GM12878 (cell line): ENCODE measurements at regions not wholly inside any gene's neighbourhood (a gene's known extent, or its start where the extent isn't known, plus 50 kb on each side); places are given as distances from the start of the nearest gene placed in this dataset.
A peak's percentile ranks its signal among the peaks of the same experiment; 100 is the strongest.

Source experiments
- ATAC-seq: fragments of 200-7000 bp; cut with Tn5 transposase; 3 replicates; pipeline ENCODE4 v1.9.1; 2020; ENCODE audit warnings: mild to moderate bottlenecking, moderate library complexity
- BruUV-seq: library from RNA; stranded (reverse); fragments of 400-500 nt; replicated peaks from 2 replicates; lab custom pipeline; 2021; lab: Mats Ljungman, UMichigan
- CTCF ChIA-PET: fragments of 300-600 bp; sonication (Branson Sonifier 250); formaldehyde crosslinking; extraction: SDS; loops from one replicate; lab custom pipeline; 2021; ENCODE audit warnings: inconsistent platforms; lab: Yijun Ruan, JAX
- POLR2A ChIA-PET: fragments of 350-600 bp; formaldehyde crosslinking; extraction: SDS; loops from one replicate; lab custom pipeline; 2021; ENCODE audit warnings: inconsistent platforms; lab: Charles Lee
- RAD21 ChIA-PET: fragments of 300-600 bp; sonication (Branson Sonifier 250); formaldehyde crosslinking; loops from one replicate; lab custom pipeline; 2023; ENCODE audit warnings: antibody characterized with exemption; ENCODE audit not compliant: unreplicated experiment; lab: Charles Lee
- SMC1A ChIA-PET: fragments of 300-600 bp; sonication (Branson Sonifier 250); formaldehyde crosslinking; loops from one replicate; lab custom pipeline; 2023; ENCODE audit not compliant: unreplicated experiment, uncharacterized antibody; lab: Charles Lee
- DNase-seq: peaks from one replicate; pipeline ENCODE4 v3.0.0-alpha.2; 2011; ENCODE audit warnings: low read depth, low spot score
- FAIRE-seq: peaks from 3 replicates; lab custom pipeline; 2011; peaks lifted over from hg19 to GRCh38; lab: Jason Lieb, UNC
- H2AFZ ChIP-seq: 2 replicates; pipeline ENCODE4 v1.6.0; 2011; ENCODE audit warnings: low read depth, low read length, control low read depth; ENCODE audit not compliant: control insufficient read depth
- H3K27ac ChIP-seq: 2 replicates; pipeline ENCODE4 v1.5.1; 2011; ENCODE audit warnings: control low read depth; ENCODE audit not compliant: control insufficient read depth, insufficient read depth
- H3K27me3 ChIP-seq, 2 experiments: replicated peaks in 1 of 2; 2 replicates each; pipeline versions ENCODE4 v1.6.0 to v1.6.1; 2011; ENCODE audit warnings: low read length in 1 of 2; ENCODE audit not compliant: control insufficient read depth in 2 of 2, insufficient read depth in 2 of 2
- H3K36me3 ChIP-seq, 2 experiments: 2 replicates each; pipeline ENCODE4 v1.5.1; 2011; ENCODE audit warnings: low read length in 1 of 2; ENCODE audit not compliant: control insufficient read depth in 2 of 2, insufficient read depth in 2 of 2
- H3K4me1 ChIP-seq: 2 replicates; pipeline ENCODE4 v1.6.1; 2011; ENCODE audit warnings: mild to moderate bottlenecking, low read length, moderate library complexity, mixed read lengths; ENCODE audit not compliant: control insufficient read depth, insufficient read depth
- H3K4me2 ChIP-seq: 2 replicates; pipeline ENCODE4 v1.6.0; 2011; ENCODE audit warnings: control low read depth; ENCODE audit not compliant: control insufficient read depth, insufficient read depth
- H3K4me3 ChIP-seq: fragments of 200-600 bp; sonication (generic); 2 replicates; pipeline ENCODE4 v1.5.1; 2016
- H3K79me2 ChIP-seq: 2 replicates; pipeline ENCODE4 v1.6.0; 2011; ENCODE audit warnings: low read length; ENCODE audit not compliant: control insufficient read depth, insufficient read depth
- H3K9ac ChIP-seq: 2 replicates; pipeline ENCODE4 v1.8.0; 2011; ENCODE audit warnings: low read length, control low read depth, mixed read lengths; ENCODE audit not compliant: control insufficient read depth, insufficient read depth
- H3K9me3 ChIP-seq: replicated peaks from 3 replicates; pipeline ENCODE4 v1.5.1; 2011; ENCODE audit warnings: mild to moderate bottlenecking, low read length; ENCODE audit not compliant: control insufficient read depth, insufficient read depth
- H4K20me1 ChIP-seq: 2 replicates; pipeline ENCODE4 v1.6.0; 2011; ENCODE audit not compliant: control insufficient read depth, insufficient read depth
- CHD4 ChIP-seq: fragments of 200-600 bp; sonication (generic); IDR thresholded peaks from 2 replicates; pipeline ENCODE4 v1.6.1; 2016; ENCODE audit warnings: mild to moderate bottlenecking
- NBN ChIP-seq: fragments of 450-650 bp; IDR thresholded peaks from 2 replicates; pipeline ENCODE4 v1.6.1; 2016
- NFYB ChIP-seq: IDR thresholded peaks from 2 replicates; pipeline ENCODE4 v1.6.1; 2011; ENCODE audit warnings: low read depth, mild to moderate bottlenecking, low read length, improper control_type of control experiment, moderate library complexity; ENCODE audit not compliant: insufficient read depth
- NR2C2 ChIP-seq: IDR thresholded peaks from 2 replicates; pipeline ENCODE4 v1.6.1; 2011; ENCODE audit warnings: borderline replicate concordance, low read depth; ENCODE audit not compliant: control insufficient read depth, insufficient read length
- RAD51 ChIP-seq: fragments of 450-650 bp; IDR thresholded peaks from 2 replicates; pipeline ENCODE4 v1.6.1; 2016; ENCODE audit warnings: moderate library complexity, mild to moderate bottlenecking, inconsistent platforms
- SIN3A ChIP-seq: IDR thresholded peaks from 2 replicates; pipeline ENCODE4 v1.6.1; 2012; ENCODE audit warnings: low read depth, low read length, improper control_type of control experiment
- SUPT20H ChIP-seq: IDR thresholded peaks from 2 replicates; pipeline ENCODE4 v1.6.1; 2011; ENCODE audit warnings: low read depth, mild to moderate bottlenecking, low read length, moderate library complexity, borderline replicate concordance; ENCODE audit not compliant: control insufficient read depth
- TARDBP ChIP-seq: IDR thresholded peaks from 2 replicates; pipeline ENCODE4 v1.6.1; 2016; ENCODE audit warnings: borderline replicate concordance
- TCF12 ChIP-seq: IDR thresholded peaks from 2 replicates; pipeline ENCODE4 v1.6.1; 2011; ENCODE audit warnings: low read depth, mild to moderate bottlenecking, low read length
- ZNF24 ChIP-seq: fragments of 450-650 bp; IDR thresholded peaks from 2 replicates; pipeline ENCODE4 v1.6.1; 2017; ENCODE audit warnings: antibody characterized with exemption, mild to moderate bottlenecking
- WGBS: methylation state at CpG from one replicate; pipeline ENCODE4 v1.1.6; 2016; ENCODE audit warnings: low lambda C conversion rate; ENCODE audit not compliant: insufficient replicate concordance, insufficient coverage; ENCODE audit errors: missing lambda C conversion rate; 5-methylcytosine and 5-hydroxymethylcytosine counted together
- in situ Hi-C: fragments of 300-500 bp; cut with MboI; formaldehyde crosslinking; loops from 9 replicates; pipeline ENCODE4 v1.14.3; 2018; ENCODE audit warnings: mixed read lengths
- intact Hi-C: fragments of 100-400 bp; cut with micrococcal nuclease; formaldehyde crosslinking; loops from one replicate; pipeline ENCODE4 v1.14.2; 2022; ENCODE audit not compliant: unreplicated experiment
- TF ChIP-seq, protein P1 (sequence below): IDR thresholded peaks from 2 replicates; pipeline ENCODE4 v1.6.1; 2012; ENCODE audit warnings: low read depth, low read length, improper control_type of control experiment
- TF ChIP-seq, protein P2 (sequence below): fragments of 150-350 bp; IDR thresholded peaks from 2 replicates; pipeline ENCODE4 v1.6.1; 2014; ENCODE audit warnings: mild to moderate bottlenecking, low read depth, low read length

DNA sequence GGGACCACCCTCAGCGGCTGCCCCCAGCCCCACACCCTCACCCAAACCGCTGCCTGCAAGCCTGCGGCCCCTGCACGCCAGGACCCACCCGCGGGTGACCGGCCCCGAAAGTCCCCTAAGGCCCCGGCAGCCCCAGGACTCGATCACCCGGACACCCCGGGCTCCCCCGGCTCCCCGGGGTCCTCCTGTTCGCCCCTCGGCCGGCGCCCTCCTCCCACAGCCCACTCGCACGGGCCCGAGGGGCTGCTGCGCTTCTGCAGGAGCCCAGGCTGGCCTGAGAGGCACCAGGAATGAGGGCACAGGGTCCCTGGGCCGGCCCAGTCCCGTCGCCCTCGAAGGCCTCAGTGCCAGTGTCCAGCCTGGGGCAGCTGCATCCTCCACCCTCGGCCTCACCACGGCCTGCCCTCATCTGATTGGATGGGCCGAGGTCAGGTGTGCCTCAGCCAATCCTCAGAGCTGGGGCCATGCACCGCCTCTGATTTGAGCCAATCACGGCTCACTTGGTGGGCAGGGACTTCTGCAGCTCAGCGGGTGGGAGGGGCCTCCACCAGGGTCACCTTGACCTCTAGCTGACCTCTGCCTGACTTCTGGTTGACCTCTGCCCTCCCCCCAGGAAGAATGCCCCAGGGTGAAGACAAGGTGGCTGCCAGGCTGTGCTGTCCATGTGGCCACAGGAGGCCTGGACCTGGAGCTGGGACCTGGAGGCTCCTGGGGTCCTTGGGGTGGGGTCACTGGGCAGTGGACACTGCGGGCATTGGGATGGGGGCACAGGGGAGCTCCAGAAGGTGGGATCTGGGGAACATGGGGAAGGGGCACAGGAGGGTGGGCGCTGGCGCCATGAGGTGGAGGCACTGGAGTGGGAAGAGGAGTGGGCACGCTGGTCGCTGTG lies 97.6 kb upstream of the NKX1-1 start:
- intact Hi-C loops, result no loop called here
- Histone ChIP-seq H4K20me1 (no peaks in the 10 kb centered on the region), H3K36me3 (no peaks in the 10 kb centered on the region), H3K4me2 (no peak overlapping the region), H3K9ac (no peak overlapping the region), H3K79me2 (no peaks in the 10 kb centered on the region), H3K4me3 (no peak overlapping the region), H3K9me3 (no peaks in the 10 kb centered on the region), H3K4me1 (no peaks in the 10 kb centered on the region), H3K27me3 (no peaks in the 10 kb centered on the region; a peak in 1 of 4 replicates), H3K27ac (no peak overlapping the region), H2AFZ (no peak overlapping the region)
- RAD21 ChIA-PET, result no interaction called here
- CTCF ChIA-PET, result interaction anchor here (0.5 kb wide), 1 partner anchor 762 kb away, joined by 6 read pairs; no protein-coding TSS in a partner anchor
- POLR2A ChIA-PET, result no interaction called here
- ATAC-seq, result no peak
- in situ Hi-C loops, result no loop called here
- SMC1A ChIA-PET, result no interaction called here
- no peak for DNase-seq
- TF ChIP-seq NFYB (0 out of 2 replicates have a peak, but pooled peaks have one; percentile 13), NBN (no peak)
- FAIRE-seq, result no peak
- no TSS peak for BruUV-seq
- 50% methylated on average over 35 of the region's 37 CpGs for WGBS

DNA sequence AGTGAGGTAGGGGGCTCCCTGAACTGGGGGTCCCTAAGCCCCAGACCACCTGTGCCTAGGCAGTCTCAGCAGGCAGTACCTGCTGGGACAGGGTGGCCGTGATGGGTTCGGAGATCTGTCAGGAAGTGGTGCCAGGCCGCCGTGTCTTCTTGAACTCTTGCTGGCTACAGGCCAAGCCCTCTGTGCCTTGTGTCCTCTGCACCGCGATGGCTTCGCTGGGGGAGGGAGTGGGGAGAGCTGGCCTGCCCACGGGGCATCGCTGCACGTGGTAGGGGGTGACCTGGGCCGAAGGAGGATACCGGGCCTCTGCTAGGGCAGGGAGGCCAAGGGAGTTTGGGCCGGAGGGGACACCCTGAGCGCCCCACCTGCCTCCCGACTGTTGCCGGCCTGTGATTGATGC lies 96.7 kb upstream of the NKX1-1 start:
- Histone ChIP-seq H3K27ac (no peak overlapping the region), H3K4me3 (no peak overlapping the region), H2AFZ (no peak overlapping the region), H4K20me1 (no peaks in the 10 kb centered on the region), H3K27me3 (no peaks in the 10 kb centered on the region; a peak in 1 of 4 replicates), H3K4me2 (no peak overlapping the region), H3K9ac (no peak overlapping the region), H3K9me3 (no peaks in the 10 kb centered on the region), H3K4me1 (no peaks in the 10 kb centered on the region), H3K79me2 (no peaks in the 10 kb centered on the region)
- ChIA-PET CTCF (no interaction called here), POLR2A (no interaction called here), SMC1A (no interaction called here)
- no peak for ATAC-seq
- in situ Hi-C loops, result no loop called here
- FAIRE-seq, result no peak
- BruUV-seq, result no TSS peak
- WGBS, result 66% methylated on average over 16 of the region's 16 CpGs
- no peak for DNase-seq
- TF ChIP-seq ZNF24 (no peak), RAD51 (no peak), TARDBP (no peak), TCF12 (no peak), SIN3A (no peak), SUPT20H (no peak), NR2C2 (no peak), CHD4 (no peak)
- TF ChIP-seq, protein P1, sequence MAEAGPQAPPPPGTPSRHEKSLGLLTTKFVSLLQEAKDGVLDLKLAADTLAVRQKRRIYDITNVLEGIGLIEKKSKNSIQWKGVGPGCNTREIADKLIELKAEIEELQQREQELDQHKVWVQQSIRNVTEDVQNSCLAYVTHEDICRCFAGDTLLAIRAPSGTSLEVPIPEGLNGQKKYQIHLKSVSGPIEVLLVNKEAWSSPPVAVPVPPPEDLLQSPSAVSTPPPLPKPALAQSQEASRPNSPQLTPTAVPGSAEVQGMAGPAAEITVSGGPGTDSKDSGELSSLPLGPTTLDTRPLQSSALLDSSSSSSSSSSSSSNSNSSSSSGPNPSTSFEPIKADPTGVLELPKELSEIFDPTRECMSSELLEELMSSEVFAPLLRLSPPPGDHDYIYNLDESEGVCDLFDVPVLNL, result no peak
- TF ChIP-seq, protein P2, sequence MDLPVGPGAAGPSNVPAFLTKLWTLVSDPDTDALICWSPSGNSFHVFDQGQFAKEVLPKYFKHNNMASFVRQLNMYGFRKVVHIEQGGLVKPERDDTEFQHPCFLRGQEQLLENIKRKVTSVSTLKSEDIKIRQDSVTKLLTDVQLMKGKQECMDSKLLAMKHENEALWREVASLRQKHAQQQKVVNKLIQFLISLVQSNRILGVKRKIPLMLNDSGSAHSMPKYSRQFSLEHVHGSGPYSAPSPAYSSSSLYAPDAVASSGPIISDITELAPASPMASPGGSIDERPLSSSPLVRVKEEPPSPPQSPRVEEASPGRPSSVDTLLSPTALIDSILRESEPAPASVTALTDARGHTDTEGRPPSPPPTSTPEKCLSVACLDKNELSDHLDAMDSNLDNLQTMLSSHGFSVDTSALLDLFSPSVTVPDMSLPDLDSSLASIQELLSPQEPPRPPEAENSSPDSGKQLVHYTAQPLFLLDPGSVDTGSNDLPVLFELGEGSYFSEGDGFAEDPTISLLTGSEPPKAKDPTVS, result no peak
- TF ChIP-seq, all 136 proteins: peak for 0
- RAD21 ChIA-PET, result no interaction called here
- intact Hi-C loops, result no loop called here
- no peaks in the 10 kb centered on the region for H3K36me3 ChIP-seq
